Left lung (tissue), 4 donors: ENCODE measurements at regions not wholly inside any gene's neighbourhood (a gene's known extent, or its start where the extent isn't known, plus 50 kb on each side); places are given as distances from the start of the nearest gene placed in this dataset.

Source experiments
- ATAC-seq: fragments of 200-7000 bp; cut with Tn5 transposase; one replicate; pipeline ENCODE4 v1.9.1; 2020; ENCODE audit warnings: moderate library complexity
- DNase-seq, 4 donors: peaks; one replicate each; pipeline ENCODE4 v3.0.0-alpha.2; 2013 to 2020
- H3K27ac ChIP-seq, 2 donors: fragments of 200-600 bp; sonication (generic) in 1 of 2; one replicate each; pipeline versions ENCODE4 v1.5.0 to v1.8.0; 2020 to 2021
- H3K27me3 ChIP-seq, 2 donors: fragments of 200-600 bp; sonication (generic) in 1 of 2; one replicate each; pipeline versions ENCODE4 v1.5.0 to v1.8.0; 2020 to 2021
- H3K36me3 ChIP-seq, 2 donors: fragments of 200-600 bp; sonication (generic) in 1 of 2; one replicate each; pipeline versions ENCODE4 v1.5.0 to v1.8.0; 2020 to 2021
- H3K4me1 ChIP-seq, 2 donors: fragments of 200-600 bp; one replicate each; pipeline ENCODE4 v1.8.0; 2021
- H3K4me3 ChIP-seq, 2 donors: fragments of 200-600 bp; sonication (generic) in 1 of 2; one replicate each; pipeline versions ENCODE4 v1.5.0 to v1.8.0; 2020 to 2021; ENCODE audit warnings: mild to moderate bottlenecking in 1 of 2
- H3K9me3 ChIP-seq, 2 donors: fragments of 200-600 bp; sonication (generic) in 1 of 2; one replicate each; pipeline versions ENCODE4 v1.5.0 to v1.8.0; 2020 to 2021
- intact Hi-C, 2 donors: fragments of 100-400 bp; cut with DNase I; formaldehyde crosslinking; loops; one replicate each; pipeline versions ENCODE4 v1.11.2 to v1.14.2; 2022
- TF ChIP-seq, protein P1 (sequence below), 2 donors: fragments of 200-600 bp; sonication (generic) in 1 of 2; IDR thresholded peaks; one replicate each; pipeline versions ENCODE4 v1.5.0 to v1.8.0; 2021; ENCODE audit warnings: antibody characterized with exemption in 2 of 2
- donor health status: DM: no; HTN: yes; CAD: no.
- donor health status: DM: no; HTN: no; CAD: no.

- no peaks in the 10 kb centered on the region for H3K36me3 ChIP-seq
- peaks cover 0 to 7% of the 10 kb centered on the region in 2 donors for H3K27me3 ChIP-seq
- no peaks in the 10 kb centered on the region for H3K9me3 ChIP-seq
- H3K27ac ChIP-seq, result no peak overlapping the region
- intact Hi-C loops, result no loop called here
- ATAC-seq (peak; percentile 42), DNase-seq (peak in 1 of 4 donors; percentile 38)
- TF ChIP-seq, protein P1, sequence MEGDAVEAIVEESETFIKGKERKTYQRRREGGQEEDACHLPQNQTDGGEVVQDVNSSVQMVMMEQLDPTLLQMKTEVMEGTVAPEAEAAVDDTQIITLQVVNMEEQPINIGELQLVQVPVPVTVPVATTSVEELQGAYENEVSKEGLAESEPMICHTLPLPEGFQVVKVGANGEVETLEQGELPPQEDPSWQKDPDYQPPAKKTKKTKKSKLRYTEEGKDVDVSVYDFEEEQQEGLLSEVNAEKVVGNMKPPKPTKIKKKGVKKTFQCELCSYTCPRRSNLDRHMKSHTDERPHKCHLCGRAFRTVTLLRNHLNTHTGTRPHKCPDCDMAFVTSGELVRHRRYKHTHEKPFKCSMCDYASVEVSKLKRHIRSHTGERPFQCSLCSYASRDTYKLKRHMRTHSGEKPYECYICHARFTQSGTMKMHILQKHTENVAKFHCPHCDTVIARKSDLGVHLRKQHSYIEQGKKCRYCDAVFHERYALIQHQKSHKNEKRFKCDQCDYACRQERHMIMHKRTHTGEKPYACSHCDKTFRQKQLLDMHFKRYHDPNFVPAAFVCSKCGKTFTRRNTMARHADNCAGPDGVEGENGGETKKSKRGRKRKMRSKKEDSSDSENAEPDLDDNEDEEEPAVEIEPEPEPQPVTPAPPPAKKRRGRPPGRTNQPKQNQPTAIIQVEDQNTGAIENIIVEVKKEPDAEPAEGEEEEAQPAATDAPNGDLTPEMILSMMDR (IDR thresholded peaks at IDR 0.05), result no peak
- H3K4me3 ChIP-seq, result no peak overlapping the region
- H3K4me1 ChIP-seq, result no peaks in the 10 kb centered on the region
Measured at GRCh38 chr1:187928288-187928687, 1099.5 kb downstream of the PLA2G4A start.

GRCh38 chr1:187928696-187929095, 1099.9 kb downstream of the PLA2G4A start:
- Histone ChIP-seq H3K36me3 (no peaks in the 10 kb centered on the region), H3K9me3 (no peaks in the 10 kb centered on the region), H3K4me3 (no peak overlapping the region), H3K4me1 (no peaks in the 10 kb centered on the region), H3K27me3 (peaks cover 0 to 7% of the 10 kb centered on the region in 2 donors), H3K27ac (no peak overlapping the region)
- no peak for ATAC-seq
- intact Hi-C loops, result no loop called here
- no peak for DNase-seq
- TF ChIP-seq, protein P1 (IDR thresholded peaks at IDR 0.05), result no peak

GRCh38 chr1:187931776-187932175, 1103.0 kb downstream of the PLA2G4A start:
- H3K4me3 ChIP-seq, result no peak overlapping the region
- intact Hi-C loops, result no loop called here
- H3K36me3 ChIP-seq, result no peaks in the 10 kb centered on the region
- no peak overlapping the region for H3K27ac ChIP-seq
- no peak for DNase-seq
- peaks cover 0 to 7% of the 10 kb centered on the region in 2 donors for H3K27me3 ChIP-seq
- TF ChIP-seq, protein P1 (IDR thresholded peaks at IDR 0.05), result no peak
- H3K9me3 ChIP-seq, result peaks cover 0 to 2% of the 10 kb centered on the region in 2 donors
- no peaks in the 10 kb centered on the region for H3K4me1 ChIP-seq
- no peak for ATAC-seq

DNA sequence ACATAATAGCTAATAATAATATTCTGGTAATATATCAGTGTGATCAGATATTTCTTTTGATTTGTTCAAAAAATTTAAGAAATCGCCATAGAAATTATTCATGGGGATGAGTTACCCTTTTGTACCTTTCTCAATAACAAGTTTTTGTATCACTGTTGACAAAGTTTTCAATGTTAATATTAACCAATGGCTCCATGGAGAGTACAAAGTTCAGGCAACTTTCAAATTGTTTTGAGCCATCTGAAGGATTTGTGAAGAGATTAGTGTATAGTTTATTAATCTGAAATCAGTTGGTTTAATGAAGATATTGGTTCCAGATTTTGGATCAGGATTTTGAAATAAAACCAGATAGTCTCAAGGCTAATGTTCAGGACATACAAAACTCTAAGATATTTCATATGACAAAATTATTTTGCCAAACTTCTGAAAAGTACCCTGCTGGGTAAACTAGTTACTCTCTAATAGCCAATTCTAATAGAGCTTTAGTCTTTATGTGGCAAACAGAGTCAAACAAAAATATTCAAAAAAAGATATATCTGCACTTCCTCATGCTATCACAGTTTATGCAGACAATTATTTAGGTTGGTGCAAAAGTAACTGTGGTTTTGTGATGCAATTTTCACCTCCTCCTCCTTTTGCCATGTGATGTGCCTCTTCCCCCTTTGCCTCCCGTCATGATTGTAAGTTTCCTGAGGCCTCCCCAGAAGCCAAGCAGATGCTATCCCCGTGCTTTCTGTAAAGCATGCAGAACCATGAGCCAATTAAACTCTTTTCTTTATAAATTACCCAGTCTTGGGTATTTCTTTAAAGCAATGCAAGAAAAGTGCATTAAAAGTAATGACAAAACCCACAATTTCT, 1105.0 kb downstream of the PLA2G4A start:
- H3K27me3 ChIP-seq, result no peaks in the 10 kb centered on the region
- H3K4me1 ChIP-seq, result no peaks in the 10 kb centered on the region
- H3K27ac ChIP-seq, result no peak overlapping the region
- no peaks in the 10 kb centered on the region for H3K36me3 ChIP-seq
- intact Hi-C loops, result no loop called here
- ATAC-seq (no peak), DNase-seq (no peak)
- TF ChIP-seq, protein P1 (IDR thresholded peaks at IDR 0.05), result no peak
- peaks cover 0 to 4% of the 10 kb centered on the region in 2 donors for H3K9me3 ChIP-seq
- H3K4me3 ChIP-seq, result no peak overlapping the region

- intact Hi-C loops, result no loop called here
- Histone ChIP-seq H3K27ac (no peak overlapping the region), H3K9me3 (peaks cover 0 to 4% of the 10 kb centered on the region in 2 donors), H3K4me3 (no peak overlapping the region), H3K4me1 (no peaks in the 10 kb centered on the region), H3K27me3 (no peaks in the 10 kb centered on the region), H3K36me3 (no peaks in the 10 kb centered on the region)
- ATAC-seq (no peak), DNase-seq (no peak)
- TF ChIP-seq, protein P1 (IDR thresholded peaks at IDR 0.05), result no peak
Measured at GRCh38 chr1:187936667-187937066, 1107.9 kb downstream of the PLA2G4A start.
